Keratinocyte (primary cell): ENCODE measurements at regions not wholly inside any gene's neighbourhood (a gene's known extent, or its start where the extent isn't known, plus 50 kb on each side); places are given as distances from the start of the nearest gene placed in this dataset.

ENCODE experiments used
- DNase-seq: peaks from one replicate; pipeline ENCODE4 v3.0.0-alpha.2; 2011; ENCODE audit warnings: low read depth, missing footprints, low spot score
- FAIRE-seq: peaks from 2 replicates; lab custom pipeline; 2011; peaks lifted over from hg19 to GRCh38; lab: Jason Lieb, UNC
- H2AFZ ChIP-seq: 2 replicates; pipeline ENCODE4 v1.6.0; 2012; ENCODE audit warnings: low read length, control low read depth, inconsistent platforms; ENCODE audit not compliant: control insufficient read depth
- H3K27ac ChIP-seq: 2 replicates; pipeline ENCODE4 v1.5.1; 2011; ENCODE audit warnings: low read length; ENCODE audit not compliant: control insufficient read depth, insufficient read depth
- H3K27me3 ChIP-seq: 3 replicates; pipeline ENCODE4 v1.6.0; 2011; ENCODE audit warnings: low read length; ENCODE audit not compliant: control insufficient read depth, insufficient read depth; ENCODE audit errors: extremely low read depth
- H3K36me3 ChIP-seq, 2 experiments: 2 replicates in 1 of 2; 3 replicates in 1 of 2; pipeline ENCODE4 v1.5.1; 2011; ENCODE audit warnings: low read length in 2 of 2, mild to moderate bottlenecking in 1 of 2; ENCODE audit not compliant: control insufficient read depth in 2 of 2, insufficient read depth in 2 of 2; ENCODE audit errors: extremely low read depth in 1 of 2
- H3K4me1 ChIP-seq: 3 replicates; pipeline ENCODE4 v1.5.1; 2011; ENCODE audit warnings: low read length; ENCODE audit not compliant: control insufficient read depth, insufficient read depth; ENCODE audit errors: extremely low read depth
- H3K4me2 ChIP-seq: 3 replicates; pipeline ENCODE4 v1.6.0; 2011; ENCODE audit warnings: low read depth, low read length; ENCODE audit not compliant: control insufficient read depth, insufficient read depth; ENCODE audit errors: extremely low read depth
- H3K4me3 ChIP-seq, 3 experiments: fragments of 200-600 bp in 1 of 3; sonication (generic) in 1 of 3; 2 replicates in 2 of 3; 3 replicates in 1 of 3; pipeline ENCODE4 v1.5.1; 2011 to 2016; ENCODE audit warnings: low read length in 3 of 3, mild to moderate bottlenecking in 3 of 3, control low read depth in 2 of 3, inconsistent platforms in 1 of 3, low read depth in 1 of 3, mixed read lengths in 1 of 3, mixed run types in 1 of 3, moderate library complexity in 1 of 3; ENCODE audit not compliant: control insufficient read depth in 2 of 3, insufficient read depth in 2 of 3; ENCODE audit errors: extremely low read depth in 1 of 3
- H3K79me2 ChIP-seq: 2 replicates; pipeline ENCODE4 v1.6.0; 2012; ENCODE audit warnings: low read length; ENCODE audit not compliant: control insufficient read depth, insufficient read depth
- H3K9ac ChIP-seq: 3 replicates; pipeline ENCODE4 v1.6.0; 2011; ENCODE audit warnings: low read length; ENCODE audit not compliant: control insufficient read depth, insufficient read depth; ENCODE audit errors: extremely low read depth
- H3K9me1 ChIP-seq: 3 replicates; pipeline ENCODE4 v1.6.0; 2011; ENCODE audit warnings: low read length; ENCODE audit not compliant: control insufficient read depth, insufficient read depth; ENCODE audit errors: extremely low read depth
- H3K9me3 ChIP-seq: 2 replicates; pipeline ENCODE4 v1.5.1; 2012; ENCODE audit warnings: low read depth, low read length; ENCODE audit not compliant: control insufficient read depth
- H4K20me1 ChIP-seq: 3 replicates; pipeline ENCODE4 v1.6.0; 2011; ENCODE audit warnings: low read length; ENCODE audit not compliant: control insufficient read depth, insufficient read depth; ENCODE audit errors: extremely low read depth
- EZH2 ChIP-seq: IDR thresholded peaks from one replicate; pipeline ENCODE4 v1.6.1; 2012; ENCODE audit warnings: inconsistent platforms, mild to moderate bottlenecking, low read length, moderate library complexity
- dilution Hi-C: fragments of 300-500 bp; cut with MboI; formaldehyde crosslinking; loops from one replicate; pipeline ENCODE4 v1.7.0; 2020; ENCODE audit warnings: low sequenced_read_pairs; ENCODE audit not compliant: extremely low pct_ligation_motif_present
- TF ChIP-seq, protein P1 (sequence below), 3 experiments: IDR thresholded peaks in 1 of 3; conservative IDR thresholded peaks in 1 of 3; optimal IDR thresholded peaks in 1 of 3; 2 replicates in 2 of 3; 3 replicates in 1 of 3; pipeline versions ENCODE3 to v1.5.1; 2011; ENCODE audit warnings: low read length in 3 of 3, mild to moderate bottlenecking in 3 of 3, moderate library complexity in 2 of 3, control low read depth in 1 of 3, inconsistent platforms in 1 of 3; ENCODE audit not compliant: insufficient read depth in 2 of 3; ENCODE audit errors: extremely low read depth in 1 of 3

DNA sequence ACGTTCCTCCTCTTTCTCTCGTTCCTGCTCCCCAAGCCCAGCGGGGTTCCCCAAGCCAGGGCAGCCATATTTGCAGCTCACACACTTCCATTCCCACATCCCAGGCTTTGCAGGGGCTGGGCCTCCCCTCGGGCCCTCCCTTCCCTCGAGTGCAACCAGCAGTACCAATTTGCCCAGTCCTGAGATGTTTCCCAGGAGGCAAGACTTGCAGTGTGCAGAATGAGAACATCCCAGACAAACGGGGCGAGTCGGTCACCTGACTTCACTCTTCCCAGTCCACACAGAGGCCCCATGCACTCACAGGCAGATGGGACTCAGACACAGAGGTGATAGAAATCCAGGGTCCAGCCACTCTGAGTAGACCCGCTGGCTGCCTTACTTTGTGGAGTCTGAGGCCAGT, 56.2 kb upstream of the SLC6A6 start:
- DNase-seq (no peak), FAIRE-seq (no peak)
- TF ChIP-seq, protein P1, sequence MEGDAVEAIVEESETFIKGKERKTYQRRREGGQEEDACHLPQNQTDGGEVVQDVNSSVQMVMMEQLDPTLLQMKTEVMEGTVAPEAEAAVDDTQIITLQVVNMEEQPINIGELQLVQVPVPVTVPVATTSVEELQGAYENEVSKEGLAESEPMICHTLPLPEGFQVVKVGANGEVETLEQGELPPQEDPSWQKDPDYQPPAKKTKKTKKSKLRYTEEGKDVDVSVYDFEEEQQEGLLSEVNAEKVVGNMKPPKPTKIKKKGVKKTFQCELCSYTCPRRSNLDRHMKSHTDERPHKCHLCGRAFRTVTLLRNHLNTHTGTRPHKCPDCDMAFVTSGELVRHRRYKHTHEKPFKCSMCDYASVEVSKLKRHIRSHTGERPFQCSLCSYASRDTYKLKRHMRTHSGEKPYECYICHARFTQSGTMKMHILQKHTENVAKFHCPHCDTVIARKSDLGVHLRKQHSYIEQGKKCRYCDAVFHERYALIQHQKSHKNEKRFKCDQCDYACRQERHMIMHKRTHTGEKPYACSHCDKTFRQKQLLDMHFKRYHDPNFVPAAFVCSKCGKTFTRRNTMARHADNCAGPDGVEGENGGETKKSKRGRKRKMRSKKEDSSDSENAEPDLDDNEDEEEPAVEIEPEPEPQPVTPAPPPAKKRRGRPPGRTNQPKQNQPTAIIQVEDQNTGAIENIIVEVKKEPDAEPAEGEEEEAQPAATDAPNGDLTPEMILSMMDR (optimal IDR thresholded peaks at IDR 0.05 in 1 of 3, IDR thresholded peaks at IDR 0.05 in 1 of 3, conservative IDR thresholded peaks at IDR 0.05 in 1 of 3; ENCODE audit: extremely low read depth in 1 of 3, insufficient read depth in 2 of 3, low read length in 3 of 3) = no peak
- no peak for TF ChIP-seq EZH2
- dilution Hi-C loops = no loop called here
- Histone ChIP-seq H3K9ac (no peak overlapping the region), H3K36me3 (no peaks in the 10 kb centered on the region), H3K9me3 (no peaks in the 10 kb centered on the region), H3K79me2 (no peaks in the 10 kb centered on the region), H3K4me3 (no peak overlapping the region), H3K27me3 (peaks cover 19% of the 10 kb centered on the region), H2AFZ (no peak overlapping the region), H3K9me1 (no peaks in the 10 kb centered on the region), H3K4me2 (no peak overlapping the region), H4K20me1 (no peaks in the 10 kb centered on the region), H3K4me1 (no peaks in the 10 kb centered on the region), H3K27ac (no peak overlapping the region)

DNA sequence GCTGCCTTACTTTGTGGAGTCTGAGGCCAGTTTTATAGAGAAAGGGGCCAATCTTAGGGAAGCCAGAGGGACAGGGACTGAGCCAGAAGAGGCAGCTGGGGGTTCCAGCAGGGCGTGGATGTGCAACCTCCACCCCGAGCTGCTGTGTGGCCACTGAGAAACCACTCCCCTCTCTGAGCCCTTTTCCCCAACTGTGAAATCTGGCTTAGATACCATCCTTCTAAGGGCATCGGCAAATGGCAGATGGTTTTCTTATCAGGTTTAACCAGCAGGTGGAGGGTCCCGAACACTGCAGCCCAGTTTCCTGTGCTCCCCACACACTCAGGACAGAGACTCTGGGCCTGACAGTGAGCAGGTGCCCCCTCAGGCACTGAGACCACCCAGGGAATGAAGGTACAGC, 55.8 kb upstream of the SLC6A6 start:
- dilution Hi-C loops = no loop called here
- no peaks in the 10 kb centered on the region for H3K79me2 ChIP-seq
- no peaks in the 10 kb centered on the region for H3K4me1 ChIP-seq
- H3K4me2 ChIP-seq = no peak overlapping the region
- no peak overlapping the region for H3K27ac ChIP-seq
- no peak for DNase-seq
- no peaks in the 10 kb centered on the region for H3K36me3 ChIP-seq
- H3K4me3 ChIP-seq = no peak overlapping the region
- no peaks in the 10 kb centered on the region for H3K9me3 ChIP-seq
- H3K27me3 ChIP-seq = peaks cover 19% of the 10 kb centered on the region
- no peaks in the 10 kb centered on the region for H4K20me1 ChIP-seq
- no peak for TF ChIP-seq EZH2
- TF ChIP-seq, protein P1 (optimal IDR thresholded peaks at IDR 0.05 in 1 of 3, IDR thresholded peaks at IDR 0.05 in 1 of 3, conservative IDR thresholded peaks at IDR 0.05 in 1 of 3; ENCODE audit: extremely low read depth in 1 of 3, insufficient read depth in 2 of 3, low read length in 3 of 3) = no peak
- H3K9ac ChIP-seq = no peak overlapping the region
- H3K9me1 ChIP-seq = no peaks in the 10 kb centered on the region
- H2AFZ ChIP-seq = no peak overlapping the region
- FAIRE-seq = no peak
